HG03108 (cell line): ENCODE measurements at regions not wholly inside any gene's neighbourhood (a gene's known extent, or its start where the extent isn't known, plus 50 kb on each side); places are given as distances from the start of the nearest gene placed in this dataset.
"Not testable (repeated sequence)": the region's sequence is repeated elsewhere in the genome, so short reads cannot be mapped to it uniquely, and the experiment has no call there.

Experiments used
- ATAC-seq: cut with Tn5 transposase; IDR thresholded peaks from one replicate; pipeline ENCODE4 v1.9.1; 2021; ENCODE audit warnings: moderate library complexity; ENCODE audit not compliant: unreplicated experiment

- ATAC-seq, result no peak
Observed at GRCh38 chr4:11691236-11691635, 262.5 kb upstream of the HS3ST1 start.

DNA sequence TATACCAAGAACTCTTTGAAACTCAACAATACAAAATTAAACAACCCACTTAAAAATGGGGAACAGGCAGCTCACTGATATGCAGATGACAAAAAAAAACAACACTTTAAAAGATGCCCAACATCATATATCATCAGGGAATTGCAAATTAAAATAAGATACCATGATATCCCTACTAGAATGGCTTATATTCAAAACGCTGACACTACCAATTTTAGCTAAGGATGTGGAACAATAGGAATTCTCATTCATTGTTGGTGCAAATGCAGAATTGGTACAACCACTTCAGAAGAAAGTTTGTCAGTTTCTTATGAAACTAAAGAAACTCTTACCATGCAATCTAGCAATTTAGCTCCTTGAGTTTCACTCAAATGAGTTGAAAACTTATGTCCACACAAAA lies 259.0 kb upstream of the HS3ST1 start:
- no peak for ATAC-seq

GRCh38 chr4:11685481-11685880 lies 256.8 kb upstream of the HS3ST1 start:
- no peak for ATAC-seq

DNA sequence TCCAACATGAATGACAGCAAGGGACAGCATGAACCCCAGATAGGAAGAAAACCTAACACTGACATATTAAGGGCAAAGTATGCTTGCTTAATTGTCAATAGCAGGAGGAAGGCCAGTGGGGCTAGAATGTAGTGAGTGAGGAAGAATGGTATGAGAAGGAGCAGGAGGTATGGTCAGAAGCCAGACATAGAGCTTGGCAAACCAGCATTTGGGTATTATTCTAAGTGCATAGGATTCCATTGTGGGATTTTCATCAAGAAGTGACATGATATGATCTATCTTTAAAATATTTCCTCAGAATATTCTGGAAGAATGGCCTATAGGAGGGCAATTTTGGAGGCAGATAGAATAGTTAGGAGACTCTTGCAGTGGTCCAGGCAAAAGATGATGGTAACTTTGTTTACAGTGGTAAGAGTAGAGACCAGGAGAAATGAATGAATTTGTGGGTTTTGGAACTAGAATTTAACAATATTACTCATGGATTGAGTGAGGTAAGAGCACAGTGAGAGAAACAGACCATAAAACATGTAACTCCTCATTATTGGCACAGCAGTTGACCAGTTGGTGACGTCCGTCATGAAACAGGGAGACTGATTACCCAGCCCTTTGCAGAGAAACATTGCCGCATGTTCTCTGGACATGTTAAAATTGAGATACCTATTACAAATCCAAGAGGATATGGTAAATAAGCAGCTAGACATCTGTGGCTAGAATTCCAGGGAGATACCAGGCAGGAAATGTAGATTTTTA lies 246.5 kb upstream of the HS3ST1 start:
- ATAC-seq, result no peak

GRCh38 chr4:11670304-11670703 lies 241.6 kb upstream of the HS3ST1 start:
- no peak for ATAC-seq

- no peak for ATAC-seq
Observed at GRCh38 chr4:11669156-11669555, 240.5 kb upstream of the HS3ST1 start.

DNA sequence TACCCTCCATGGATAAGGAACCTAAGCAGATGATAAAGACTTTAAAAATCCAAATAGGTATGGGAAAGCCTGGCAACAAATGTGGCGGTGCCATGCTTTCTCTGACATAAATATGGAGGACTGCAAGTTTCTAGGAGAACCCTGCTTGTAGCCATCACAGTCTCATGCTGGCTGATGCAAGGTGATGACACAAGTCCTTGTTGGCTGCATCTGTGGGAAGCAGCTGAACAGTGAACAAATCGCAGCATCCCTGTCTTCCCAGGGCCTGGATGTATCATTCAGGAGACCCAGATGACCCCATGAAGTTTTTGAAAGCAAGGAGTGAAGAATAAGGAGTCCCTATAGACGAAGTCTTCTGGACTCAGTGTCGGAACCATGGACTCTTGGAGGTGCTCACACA lies 234.4 kb upstream of the HS3ST1 start:
- ATAC-seq, result no peak

DNA sequence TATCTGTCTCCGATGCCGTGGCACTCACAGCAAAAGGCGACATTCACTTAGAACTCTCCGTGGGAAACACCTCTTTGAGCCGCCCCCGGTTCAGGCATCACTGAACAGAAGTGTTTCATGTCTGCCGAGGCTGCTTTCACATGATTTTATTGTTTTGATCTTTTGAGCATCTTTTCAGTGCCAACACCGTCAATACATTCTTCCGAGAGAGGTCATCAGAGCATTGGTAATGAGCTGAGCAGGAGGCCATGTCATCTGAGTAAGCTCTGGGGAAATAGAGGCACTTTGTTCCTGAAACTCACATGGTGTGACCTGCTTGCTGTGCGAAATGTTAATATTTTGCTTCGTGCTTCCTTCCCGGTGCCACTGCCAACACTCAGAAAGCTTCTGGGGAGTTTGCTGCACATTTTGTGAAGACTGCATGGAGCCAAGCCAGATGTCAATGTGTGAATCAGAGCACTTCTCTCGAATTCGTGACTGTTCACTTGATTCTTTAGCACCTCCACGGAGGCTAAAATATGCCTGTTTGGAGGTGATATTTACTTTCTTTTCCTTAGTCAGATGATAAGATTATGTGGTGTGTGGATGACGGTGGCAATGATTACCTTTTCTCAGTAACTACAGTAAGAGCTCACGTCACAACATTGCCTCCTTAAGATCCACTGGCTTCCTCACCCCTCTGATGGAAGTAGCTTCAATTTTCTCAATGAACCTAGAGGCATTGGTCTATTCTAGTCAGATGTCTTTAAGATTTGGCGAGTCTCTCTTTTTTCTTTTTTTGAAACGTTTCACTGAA lies 222.3 kb upstream of the HS3ST1 start:
- no peak for ATAC-seq

DNA sequence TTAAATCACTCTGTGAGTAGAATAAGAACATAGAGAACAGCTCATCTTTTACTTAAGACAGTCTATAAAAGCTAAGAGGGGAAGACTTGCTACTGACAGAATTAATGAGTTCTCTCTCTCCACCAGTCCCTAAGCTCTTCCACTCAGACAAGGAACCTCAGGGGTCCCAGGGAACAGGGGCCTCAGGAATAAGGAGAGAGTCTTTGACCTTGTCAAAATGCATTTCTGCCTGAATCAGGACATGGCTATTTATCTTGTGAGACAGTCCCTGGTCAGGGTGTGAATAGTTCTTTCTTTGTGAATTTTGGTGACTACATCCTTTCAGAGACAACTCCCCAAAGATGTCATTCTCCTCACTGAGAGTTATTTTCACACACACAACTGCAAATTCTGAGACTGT lies 218.7 kb upstream of the HS3ST1 start:
- no peak for ATAC-seq

GRCh38 chr4:11643081-11643480 lies 214.4 kb upstream of the HS3ST1 start:
- not testable (repeated sequence) for ATAC-seq

DNA sequence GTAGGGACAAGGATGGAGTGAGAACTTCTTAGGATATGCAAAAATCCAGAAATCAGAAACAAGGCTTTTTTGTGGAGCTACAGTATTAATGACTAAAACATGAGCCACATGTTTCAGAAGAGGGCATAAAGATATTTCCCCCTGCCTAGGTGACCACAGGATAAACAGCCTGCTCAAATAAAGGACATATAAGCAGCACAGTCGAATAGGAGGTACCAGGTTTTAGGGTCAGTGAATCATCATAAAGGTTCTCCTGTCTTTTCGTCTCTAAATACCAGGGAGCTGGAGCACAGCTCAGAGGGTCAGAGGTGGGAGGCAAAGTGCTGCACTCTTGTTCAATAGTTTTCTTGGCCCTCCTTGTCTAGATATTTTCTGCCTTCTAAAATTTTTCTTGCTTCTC lies 211.9 kb upstream of the HS3ST1 start:
- no peak for ATAC-seq

DNA sequence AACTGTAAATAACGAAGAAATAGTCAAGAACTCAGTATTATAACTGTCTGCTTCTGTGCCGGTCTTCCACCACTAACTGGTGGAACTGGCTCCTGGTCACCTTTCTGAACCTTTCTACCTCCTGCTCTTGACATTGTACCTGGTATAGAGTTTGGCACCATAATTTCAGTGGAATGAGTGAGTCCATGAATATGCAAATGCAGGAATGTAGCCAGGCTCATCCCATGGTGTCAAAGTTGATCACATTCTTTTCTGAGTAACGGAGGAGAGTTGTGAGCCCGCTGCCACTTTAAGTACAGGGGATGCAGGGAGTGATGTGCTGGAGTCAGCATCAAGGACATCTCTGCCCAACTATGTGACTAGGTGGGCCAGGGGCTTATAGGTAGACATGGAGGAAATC lies 207.9 kb upstream of the HS3ST1 start:
- ATAC-seq, result no peak

- ATAC-seq, result no peak
Observed at GRCh38 chr4:11636031-11636430, 207.3 kb upstream of the HS3ST1 start.

DNA sequence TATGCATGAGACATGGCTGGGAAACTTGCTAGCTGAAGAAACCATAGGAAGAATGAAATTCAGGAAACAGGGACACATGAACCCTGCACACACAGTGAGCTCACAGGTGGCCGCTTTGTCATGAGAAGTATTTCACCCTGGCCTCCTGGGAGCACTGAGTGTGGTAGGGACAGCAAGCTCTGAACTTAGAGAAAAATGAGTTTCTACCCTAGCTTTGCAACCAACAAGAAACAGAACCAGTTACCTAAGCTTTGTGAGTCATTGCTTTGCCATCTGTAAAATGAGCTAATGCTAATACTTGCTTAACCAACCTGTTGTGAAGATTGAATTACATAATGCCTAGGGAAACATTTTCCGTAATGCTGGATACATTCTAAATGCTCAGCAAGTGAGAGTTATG lies 206.6 kb upstream of the HS3ST1 start:
- ATAC-seq, result no peak

DNA sequence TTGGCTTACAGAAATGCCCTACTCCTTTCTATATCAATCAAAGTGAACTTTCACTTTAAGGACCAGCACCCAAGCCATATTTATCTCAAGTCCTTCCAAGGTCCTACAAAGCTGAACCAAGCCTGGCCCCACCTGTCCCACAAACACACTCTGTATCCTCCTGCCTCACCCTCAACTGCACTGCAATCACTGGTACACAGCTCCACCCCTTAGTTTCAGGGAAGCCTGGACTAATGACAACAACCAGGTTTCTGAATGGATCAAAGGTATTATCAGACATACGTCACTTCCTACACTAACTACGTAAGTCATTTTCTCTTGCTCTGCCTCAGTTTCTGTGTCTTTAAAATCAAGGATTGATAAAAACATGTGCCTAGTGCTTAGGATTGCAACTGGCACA lies 205.6 kb upstream of the HS3ST1 start:
- ATAC-seq, result no peak

DNA sequence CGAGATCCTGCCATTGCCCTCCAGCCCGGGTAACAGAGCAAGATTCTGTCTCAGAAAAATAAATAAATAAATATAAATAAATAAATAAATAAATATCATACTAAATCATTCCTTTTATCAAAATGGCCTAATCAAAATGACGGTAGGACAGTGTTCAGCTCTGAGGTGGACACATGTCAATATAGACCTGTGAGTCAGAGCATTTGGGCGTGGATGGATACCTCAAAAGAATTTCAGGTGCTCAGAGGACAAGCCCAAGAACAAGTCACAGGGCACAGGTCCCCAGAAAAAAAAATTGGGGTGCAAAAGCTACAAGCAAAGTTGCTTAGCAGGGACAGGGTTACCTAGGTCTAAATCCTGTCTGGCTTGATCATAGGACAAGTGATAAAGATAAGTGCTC lies 204.7 kb upstream of the HS3ST1 start:
- ATAC-seq, result no peak

DNA sequence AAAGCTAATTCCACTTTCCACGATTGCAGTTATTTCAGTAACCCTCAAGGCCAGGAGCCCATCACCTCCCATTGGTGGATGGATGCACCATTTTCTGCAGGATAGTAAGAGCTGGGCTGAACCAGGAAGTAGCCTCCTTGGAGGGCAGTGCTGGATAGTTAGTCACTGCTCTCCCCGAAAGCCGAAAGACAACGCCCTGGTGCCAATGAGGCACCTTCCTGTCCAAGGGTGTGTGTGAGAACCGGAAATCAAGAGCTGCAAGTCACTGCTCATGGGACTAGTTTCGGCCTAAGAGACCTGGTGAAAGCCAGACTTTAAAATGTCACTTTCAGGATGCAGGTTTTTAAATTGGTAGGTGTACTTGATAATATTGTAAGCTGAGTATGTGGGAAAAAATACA lies 203.8 kb upstream of the HS3ST1 start:
- no peak for ATAC-seq

DNA sequence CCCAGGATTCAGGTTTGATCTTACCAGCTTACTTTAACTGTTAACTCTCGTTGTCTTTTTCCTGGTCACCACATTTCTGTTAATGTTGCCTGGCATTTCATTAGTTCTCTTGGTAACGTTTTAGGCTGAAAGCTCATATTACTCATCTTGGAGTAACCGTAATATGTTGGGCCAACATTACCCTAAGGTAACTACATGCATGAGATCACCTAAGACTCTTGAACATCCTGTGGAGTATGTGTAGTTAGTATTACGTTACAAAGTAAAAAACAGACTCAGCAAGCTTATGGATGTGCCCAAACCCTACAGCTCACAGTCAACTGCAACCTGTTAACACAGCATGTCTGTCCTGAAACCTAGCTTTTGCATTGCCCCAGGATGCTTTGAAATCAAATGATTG lies 203.3 kb upstream of the HS3ST1 start:
- no peak for ATAC-seq

- ATAC-seq, result no peak
Observed at GRCh38 chr4:11631416-11631815, 202.7 kb upstream of the HS3ST1 start.

GRCh38 chr4:11628093-11628725 lies 199.5 kb upstream of the HS3ST1 start:
- no peak for ATAC-seq

DNA sequence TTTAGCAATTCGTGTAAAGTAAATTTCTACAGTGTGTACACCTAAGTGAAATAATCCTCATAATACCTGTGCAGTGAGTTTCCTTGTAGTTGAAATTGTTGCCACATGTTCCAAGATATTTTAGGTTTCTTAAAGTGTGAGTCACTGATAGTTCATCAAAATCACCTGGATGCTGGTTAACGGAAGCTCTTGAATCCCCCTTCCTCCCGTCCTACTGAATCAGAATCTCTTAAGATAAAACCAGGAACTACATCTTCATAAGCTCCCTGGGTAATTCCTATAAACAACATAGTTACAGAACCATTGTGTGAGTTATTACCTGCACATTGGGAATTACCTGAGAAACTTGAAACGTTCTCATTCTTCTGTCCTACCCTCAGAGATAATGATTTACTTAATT lies 197.4 kb upstream of the HS3ST1 start:
- ATAC-seq, result no peak

DNA sequence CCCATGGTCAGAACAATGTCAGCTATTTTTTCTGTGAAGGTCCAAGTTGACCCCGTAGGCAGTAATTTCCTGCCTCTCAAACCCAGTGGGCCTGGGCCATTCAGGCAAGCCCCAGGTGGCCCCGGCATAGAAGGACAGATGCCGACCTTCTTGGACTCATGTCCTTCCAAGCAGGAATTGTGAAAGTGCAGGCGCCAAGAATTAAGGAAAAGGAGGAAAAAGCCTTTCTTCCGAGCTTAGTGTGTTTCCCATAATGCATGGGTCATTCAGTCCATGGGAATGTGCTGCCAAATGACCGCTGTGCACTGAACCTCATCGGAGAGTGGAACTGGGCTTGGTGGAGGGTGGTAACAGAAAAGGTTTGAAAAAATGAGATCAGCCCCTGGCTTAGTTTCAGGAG lies 196.5 kb upstream of the HS3ST1 start:
- no peak for ATAC-seq
